GM12878 (cell line): ENCODE measurements at regions not wholly inside any gene's neighbourhood (a gene's known extent, or its start where the extent isn't known, plus 50 kb on each side); places are given as distances from the start of the nearest gene placed in this dataset.

Experiments
- ATAC-seq: fragments of 200-7000 bp; cut with Tn5 transposase; 3 replicates; pipeline ENCODE4 v1.9.1; 2020; ENCODE audit warnings: mild to moderate bottlenecking, moderate library complexity
- BruUV-seq: library from RNA; stranded (reverse); fragments of 400-500 nt; replicated peaks from 2 replicates; lab custom pipeline; 2021; lab: Mats Ljungman, UMichigan
- CTCF ChIA-PET: fragments of 300-600 bp; sonication (Branson Sonifier 250); formaldehyde crosslinking; extraction: SDS; loops from one replicate; lab custom pipeline; 2021; ENCODE audit warnings: inconsistent platforms; lab: Yijun Ruan, JAX
- POLR2A ChIA-PET: fragments of 350-600 bp; formaldehyde crosslinking; extraction: SDS; loops from one replicate; lab custom pipeline; 2021; ENCODE audit warnings: inconsistent platforms; lab: Charles Lee
- RAD21 ChIA-PET: fragments of 300-600 bp; sonication (Branson Sonifier 250); formaldehyde crosslinking; loops from one replicate; lab custom pipeline; 2023; ENCODE audit warnings: antibody characterized with exemption; ENCODE audit not compliant: unreplicated experiment; lab: Charles Lee
- SMC1A ChIA-PET: fragments of 300-600 bp; sonication (Branson Sonifier 250); formaldehyde crosslinking; loops from one replicate; lab custom pipeline; 2023; ENCODE audit not compliant: unreplicated experiment, uncharacterized antibody; lab: Charles Lee
- DNase-seq: peaks from one replicate; pipeline ENCODE4 v3.0.0-alpha.2; 2011; ENCODE audit warnings: low read depth, low spot score
- FAIRE-seq: peaks from 3 replicates; lab custom pipeline; 2011; peaks lifted over from hg19 to GRCh38; lab: Jason Lieb, UNC
- H2AFZ ChIP-seq: 2 replicates; pipeline ENCODE4 v1.6.0; 2011; ENCODE audit warnings: low read depth, low read length, control low read depth; ENCODE audit not compliant: control insufficient read depth
- H3K27ac ChIP-seq: 2 replicates; pipeline ENCODE4 v1.5.1; 2011; ENCODE audit warnings: control low read depth; ENCODE audit not compliant: control insufficient read depth, insufficient read depth
- H3K27me3 ChIP-seq, 2 experiments: replicated peaks in 1 of 2; 2 replicates each; pipeline versions ENCODE4 v1.6.0 to v1.6.1; 2011; ENCODE audit warnings: low read length in 1 of 2; ENCODE audit not compliant: control insufficient read depth in 2 of 2, insufficient read depth in 2 of 2
- H3K36me3 ChIP-seq, 2 experiments: 2 replicates each; pipeline ENCODE4 v1.5.1; 2011; ENCODE audit warnings: low read length in 1 of 2; ENCODE audit not compliant: control insufficient read depth in 2 of 2, insufficient read depth in 2 of 2
- H3K4me1 ChIP-seq: 2 replicates; pipeline ENCODE4 v1.6.1; 2011; ENCODE audit warnings: mild to moderate bottlenecking, low read length, moderate library complexity, mixed read lengths; ENCODE audit not compliant: control insufficient read depth, insufficient read depth
- H3K4me2 ChIP-seq: 2 replicates; pipeline ENCODE4 v1.6.0; 2011; ENCODE audit warnings: control low read depth; ENCODE audit not compliant: control insufficient read depth, insufficient read depth
- H3K4me3 ChIP-seq: fragments of 200-600 bp; sonication (generic); 2 replicates; pipeline ENCODE4 v1.5.1; 2016
- H3K79me2 ChIP-seq: 2 replicates; pipeline ENCODE4 v1.6.0; 2011; ENCODE audit warnings: low read length; ENCODE audit not compliant: control insufficient read depth, insufficient read depth
- H3K9ac ChIP-seq: 2 replicates; pipeline ENCODE4 v1.8.0; 2011; ENCODE audit warnings: low read length, control low read depth, mixed read lengths; ENCODE audit not compliant: control insufficient read depth, insufficient read depth
- H3K9me3 ChIP-seq: replicated peaks from 3 replicates; pipeline ENCODE4 v1.5.1; 2011; ENCODE audit warnings: mild to moderate bottlenecking, low read length; ENCODE audit not compliant: control insufficient read depth, insufficient read depth
- H4K20me1 ChIP-seq: 2 replicates; pipeline ENCODE4 v1.6.0; 2011; ENCODE audit not compliant: control insufficient read depth, insufficient read depth
- BCL3 ChIP-seq: IDR thresholded peaks from 2 replicates; pipeline ENCODE4 v1.6.1; 2011; ENCODE audit warnings: borderline replicate concordance, low read depth, mild to moderate bottlenecking, moderate library complexity, low read length; ENCODE audit not compliant: insufficient read depth, poor library complexity, severe bottlenecking
- BRCA1 ChIP-seq: IDR thresholded peaks from 2 replicates; pipeline ENCODE4 v1.6.1; 2011; ENCODE audit warnings: low read depth, low read length, improper control_type of control experiment
- EP300 ChIP-seq, 2 experiments: fragments of 150-350 bp in 1 of 2; IDR thresholded peaks; 2 replicates each; pipeline ENCODE4 v1.6.1; 2011 to 2012; ENCODE audit warnings: low read depth in 2 of 2, low read length in 2 of 2, borderline replicate concordance in 1 of 2, improper control_type of control experiment in 1 of 2, inconsistent platforms in 1 of 2; ENCODE audit not compliant: control insufficient read depth in 1 of 2
- ETV6 ChIP-seq, 2 experiments: fragments of 450-650 bp in 1 of 2; IDR thresholded peaks in 1 of 2; conservative IDR thresholded peaks in 1 of 2; 2 replicates each; pipeline ENCODE4 v1.6.1; 2014; ENCODE audit warnings: antibody characterized with exemption in 1 of 2, borderline replicate concordance in 1 of 2, low read depth in 1 of 2, mild to moderate bottlenecking in 1 of 2, moderate library complexity in 1 of 2
- FOXM1 ChIP-seq: IDR thresholded peaks from 2 replicates; pipeline ENCODE4 v1.6.1; 2012; ENCODE audit warnings: low read depth, mild to moderate bottlenecking, inconsistent platforms, low read length, moderate library complexity
- IKZF1 ChIP-seq: fragments of 450-650 bp; conservative IDR thresholded peaks from 2 replicates; pipeline ENCODE4 v1.6.1; 2017; ENCODE audit warnings: antibody characterized with exemption, mild to moderate bottlenecking
- IKZF2 ChIP-seq, 2 experiments: fragments of 450-650 bp; IDR thresholded peaks; 2 replicates each; pipeline ENCODE4 v1.6.1; 2017; ENCODE audit warnings: mild to moderate bottlenecking in 2 of 2, moderate library complexity in 2 of 2
- JUNB ChIP-seq: IDR thresholded peaks from 2 replicates; pipeline ENCODE4 v1.6.1; 2016; ENCODE audit warnings: antibody characterized with exemption, mild to moderate bottlenecking
- NKRF ChIP-seq: fragments of 450-650 bp; conservative IDR thresholded peaks from 2 replicates; pipeline ENCODE4 v1.6.1; 2017; ENCODE audit warnings: mild to moderate bottlenecking, moderate library complexity
- RB1 ChIP-seq: fragments of 450-650 bp; formaldehyde crosslinking; IDR thresholded peaks from 2 replicates; pipeline ENCODE4 v1.6.1; 2017; ENCODE audit warnings: mild to moderate bottlenecking, borderline replicate concordance
- RUNX3 ChIP-seq: IDR thresholded peaks from 2 replicates; pipeline ENCODE4 v1.6.1; 2012; ENCODE audit warnings: low read length, inconsistent platforms
- STAT1 ChIP-seq: fragments of 450-650 bp; conservative IDR thresholded peaks from 2 replicates; pipeline ENCODE4 v1.6.1; 2014; ENCODE audit warnings: antibody characterized with exemption, mild to moderate bottlenecking
- TCF3 ChIP-seq: IDR thresholded peaks from 2 replicates; pipeline ENCODE4 v1.6.1; 2012; ENCODE audit warnings: low read depth, mild to moderate bottlenecking, low read length, borderline replicate concordance; ENCODE audit not compliant: insufficient read depth
- WGBS: methylation state at CpG from one replicate; pipeline ENCODE4 v1.1.6; 2016; ENCODE audit warnings: low lambda C conversion rate; ENCODE audit not compliant: insufficient replicate concordance, insufficient coverage; ENCODE audit errors: missing lambda C conversion rate; 5-methylcytosine and 5-hydroxymethylcytosine counted together
- in situ Hi-C: fragments of 300-500 bp; cut with MboI; formaldehyde crosslinking; loops from 9 replicates; pipeline ENCODE4 v1.14.3; 2018; ENCODE audit warnings: mixed read lengths
- intact Hi-C: fragments of 100-400 bp; cut with micrococcal nuclease; formaldehyde crosslinking; loops from one replicate; pipeline ENCODE4 v1.14.2; 2022; ENCODE audit not compliant: unreplicated experiment

- H2AFZ ChIP-seq, result no peak overlapping the region
- H3K4me1 ChIP-seq, result no peaks in the 10 kb centered on the region
- H3K27me3 ChIP-seq, result no peaks in the 10 kb centered on the region; a peak in 2 of 4 replicates
- DNase-seq (no peak), ATAC-seq (no peak), FAIRE-seq (no peak)
- H3K36me3 ChIP-seq, result no peaks in the 10 kb centered on the region
- in situ Hi-C loops, result no loop called here
- TF ChIP-seq ETV6 (conservative IDR thresholded peaks at IDR 0.05 in 1 of 2, IDR thresholded peaks at IDR 0.05 in 1 of 2; ENCODE audit: borderline replicate concordance in 1 of 2, low read depth in 1 of 2), result no peak
- no peak for TF ChIP-seq BRCA1
- TF ChIP-seq TCF3, result no peak
- BruUV-seq, result no TSS peak
- H3K79me2 ChIP-seq, result no peaks in the 10 kb centered on the region
- no peak overlapping the region for H3K4me3 ChIP-seq
- no peak overlapping the region for H3K9ac ChIP-seq
- H3K4me2 ChIP-seq, result no peak overlapping the region
- ChIA-PET CTCF (interaction anchor here (0.8 to 4.6 kb wide), 4 partner anchors 9 to 304 kb away, joined by 4 to 25 read pairs (median 6); no protein-coding TSS in a partner anchor), RAD21 (interaction anchor here (0.5 kb wide), 1 partner anchor 263 kb away, joined by 3 read pairs; no protein-coding TSS in a partner anchor), POLR2A (no interaction called here), SMC1A (interaction anchor here (0.8 to 5.7 kb wide), 2 partner anchors 21 to 58 kb away, joined by 3 to 37 read pairs; no protein-coding TSS in a partner anchor)
- H4K20me1 ChIP-seq, result no peaks in the 10 kb centered on the region
- no peak overlapping the region for H3K27ac ChIP-seq
- intact Hi-C loops, result no loop called here
- no peaks in the 10 kb centered on the region for H3K9me3 ChIP-seq
- 43% methylated on average over 3 of the region's 3 CpGs for WGBS
Measured at GRCh38 chr1:84743896-84744295, 53.6 kb upstream of the SSX2IP start.

DNA sequence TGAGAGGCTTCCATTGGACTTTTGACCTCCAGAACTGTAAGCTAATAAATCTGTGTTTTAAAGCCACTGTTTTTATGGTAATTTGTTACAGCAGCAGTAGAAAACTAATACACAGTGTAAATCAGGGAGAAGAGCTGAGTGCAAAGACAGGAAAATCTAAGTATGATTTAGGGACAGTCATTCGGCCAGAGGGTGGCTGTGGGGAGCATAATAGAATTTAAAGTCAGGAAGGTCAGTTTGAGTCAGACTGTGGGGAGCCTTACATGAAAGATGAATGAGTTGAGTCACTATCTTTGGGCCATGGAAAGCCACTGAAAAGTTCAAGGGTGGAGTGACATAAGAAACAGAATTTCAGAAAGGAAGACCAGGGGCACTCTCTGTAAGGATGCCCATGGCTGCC, 52.4 kb upstream of the SSX2IP start:
- Histone ChIP-seq H3K9ac (no peak overlapping the region), H3K36me3 (no peaks in the 10 kb centered on the region), H2AFZ (no peak overlapping the region), H3K27ac (no peak overlapping the region), H3K9me3 (no peaks in the 10 kb centered on the region), H3K79me2 (no peaks in the 10 kb centered on the region), H4K20me1 (no peaks in the 10 kb centered on the region), H3K4me2 (no peak overlapping the region), H3K27me3 (no peaks in the 10 kb centered on the region; a peak in 2 of 4 replicates), H3K4me1 (no peaks in the 10 kb centered on the region), H3K4me3 (no peak overlapping the region)
- in situ Hi-C loops (no loop called here), intact Hi-C loops (no loop called here)
- ChIA-PET RAD21 (no interaction called here), POLR2A (no interaction called here), CTCF (interaction anchor here (1.2 to 4.6 kb wide), 4 partner anchors 10 to 74 kb away, joined by 4 to 25 read pairs (median 6); no protein-coding TSS in a partner anchor), SMC1A (interaction anchor here (1.0 to 5.7 kb wide), 6 partner anchors 10 to 300 kb away, joined by 3 to 37 read pairs (median 4); no protein-coding TSS in a partner anchor)
- FAIRE-seq, result no peak
- WGBS, result 0% methylated on average over 1 of the region's 1 CpG
- peak; percentile 86 for ATAC-seq
- BruUV-seq, result no TSS peak
- DNase-seq, result no peak
- TF ChIP-seq BCL3 (no peak), IKZF2 (IDR thresholded peaks at IDR 0.05) (0 out of 4 replicates have a peak, but pooled peaks of 1 of the 2 experiments have one; percentile 15), STAT1 (no peak), NKRF (no peak), EP300 (IDR thresholded peaks at IDR 0.05; ENCODE audit: borderline replicate concordance in 1 of 2, control insufficient read depth in 1 of 2, low read depth in 2 of 2, low read length in 2 of 2) (no peak), JUNB (peak; percentile 46), IKZF1 (no peak), RUNX3 (peak; percentile 41), RB1 (no peak), FOXM1 (no peak)
